Stimulated activated CD8-positive, alpha-beta memory T cell treated with anti-CD3 and anti-CD28 coated beads, Interleukin-2, amount 100 ng/mL, for 48 hours (primary cell): ENCODE measurements at regions not wholly inside any gene's neighbourhood (a gene's known extent, or its start where the extent isn't known, plus 50 kb on each side); places are given as distances from the start of the nearest gene placed in this dataset.

Experiments
- DNase-seq, 2 donors: peaks; one replicate each; pipeline ENCODE4 v3.0.0-alpha.2; 2020; ENCODE audit warnings: low read depth in 2 of 2

GRCh38 chr3:11089931-11090330, 64.4 kb upstream of the HRH1 start:
- DNase-seq: no peak

- DNase-seq: no peak
Measured at GRCh38 chr3:11090551-11090950, 63.7 kb upstream of the HRH1 start.

GRCh38 chr3:11091088-11091590, 63.2 kb upstream of the HRH1 start:
- DNase-seq: no peak

DNA sequence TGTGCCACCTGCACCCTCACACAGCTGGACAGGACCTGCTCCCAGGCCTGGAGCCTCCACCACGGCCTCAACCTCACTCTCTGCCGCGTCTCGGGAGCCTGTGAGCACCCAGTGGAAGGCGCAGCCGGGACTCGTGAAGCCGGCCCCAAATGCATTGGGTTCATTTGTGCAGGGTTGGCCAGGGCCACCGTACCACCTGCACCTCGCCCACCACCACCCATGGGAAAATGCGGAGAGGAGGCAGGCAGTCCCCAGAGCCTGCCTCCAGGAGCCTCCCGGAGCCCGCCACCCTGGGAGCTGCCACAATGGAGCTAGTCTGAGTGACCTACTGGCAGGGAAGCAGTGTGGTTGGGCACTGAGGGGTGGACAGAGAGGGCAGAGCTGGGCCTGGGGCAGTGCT, 62.5 kb upstream of the HRH1 start:
- DNase-seq: no peak

DNA sequence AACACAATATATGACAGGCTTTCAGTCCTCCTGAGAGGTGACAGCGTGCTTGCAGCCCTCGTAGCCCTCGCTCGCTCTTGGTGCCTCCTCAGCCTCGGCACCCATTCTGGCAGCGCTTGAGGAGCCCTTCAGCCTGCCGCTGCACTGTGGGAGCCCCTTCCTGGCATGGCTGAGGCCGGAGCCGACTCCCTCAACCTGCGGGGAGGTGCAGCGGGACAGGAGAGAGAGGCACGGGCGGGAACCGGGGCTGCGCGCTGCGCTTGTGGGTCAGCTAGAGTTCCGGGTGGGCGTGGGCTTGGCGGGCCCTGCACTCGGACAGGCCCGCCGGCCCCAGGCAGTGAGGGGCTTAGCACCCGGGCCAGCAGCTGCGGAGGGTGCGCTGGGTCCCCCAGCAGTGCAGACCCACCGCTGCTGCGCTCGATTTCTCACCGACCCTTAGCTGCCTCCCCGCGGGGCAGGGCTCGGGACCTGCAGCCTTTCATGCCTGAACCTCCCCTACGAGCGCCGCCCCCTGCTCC, 60.4 kb upstream of the HRH1 start:
- DNase-seq: no peak

DNA sequence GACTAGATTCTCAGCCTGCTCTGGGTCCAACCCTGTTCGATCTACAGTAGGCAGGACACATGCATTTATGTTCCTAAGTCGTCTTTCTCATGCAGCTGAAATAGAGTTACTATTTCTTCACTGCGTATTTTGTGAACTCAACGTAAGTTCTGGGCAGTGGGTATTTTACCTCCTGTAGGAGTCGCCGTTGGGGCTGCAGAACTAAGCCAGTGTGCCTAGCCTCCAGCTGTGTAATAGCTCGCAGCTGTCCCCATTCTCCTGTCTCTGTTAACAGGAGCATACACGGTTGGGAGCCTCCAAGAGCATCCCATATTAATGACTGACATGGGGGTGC, 58.4 kb upstream of the HRH1 start:
- DNase-seq: no peak

DNA sequence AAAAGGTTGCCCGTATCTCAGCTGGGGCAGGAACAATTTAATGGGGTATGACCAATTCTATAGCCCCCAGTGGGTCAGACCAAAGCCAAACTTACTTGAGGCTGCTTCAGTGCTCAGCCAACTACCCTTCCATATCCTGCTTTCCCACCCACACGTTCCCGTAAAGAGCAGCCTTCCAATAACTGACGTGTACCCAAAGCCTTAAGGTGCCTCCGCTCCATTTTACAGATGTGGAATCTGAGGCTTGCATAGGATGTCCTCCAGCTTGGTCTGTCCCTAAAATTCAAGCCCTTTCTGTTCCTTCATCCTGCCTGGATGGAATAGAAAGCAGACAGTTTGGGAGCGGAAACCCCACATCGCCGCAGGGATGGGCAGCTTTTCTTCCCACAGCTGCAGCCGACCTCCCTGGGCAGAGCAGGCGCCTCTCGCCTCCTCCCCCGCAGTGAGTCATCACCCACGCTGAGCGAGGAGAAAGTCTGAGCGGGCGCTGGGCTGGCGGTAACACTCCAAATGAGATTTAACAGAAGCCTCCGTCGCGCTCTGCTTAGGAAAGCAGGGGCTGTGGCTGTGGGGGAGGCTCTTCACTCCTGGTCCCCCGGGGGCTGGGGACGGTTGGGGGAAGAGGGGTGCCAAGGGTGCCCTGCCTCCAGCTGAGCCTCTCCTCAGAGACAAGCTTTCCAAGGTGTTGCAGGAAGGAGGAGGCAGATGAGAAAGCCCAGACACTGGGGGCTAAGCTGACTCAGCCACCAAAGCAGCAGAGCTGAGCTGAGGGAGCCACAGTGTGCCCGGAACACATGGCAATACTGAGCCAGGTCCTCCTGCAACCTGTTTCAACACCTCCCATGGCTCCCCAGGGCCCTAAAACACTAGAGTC, 57.8 kb upstream of the HRH1 start:
- DNase-seq: peak; percentile 56 to 74

GRCh38 chr3:11099306-11099705, 55.0 kb upstream of the HRH1 start:
- no peak for DNase-seq
